ENCODE measurements at regions not wholly inside any gene's neighbourhood (a gene's known extent, or its start where the extent isn't known, plus 50 kb on each side); places are given as distances from the start of the nearest gene placed in this dataset.

DNA sequence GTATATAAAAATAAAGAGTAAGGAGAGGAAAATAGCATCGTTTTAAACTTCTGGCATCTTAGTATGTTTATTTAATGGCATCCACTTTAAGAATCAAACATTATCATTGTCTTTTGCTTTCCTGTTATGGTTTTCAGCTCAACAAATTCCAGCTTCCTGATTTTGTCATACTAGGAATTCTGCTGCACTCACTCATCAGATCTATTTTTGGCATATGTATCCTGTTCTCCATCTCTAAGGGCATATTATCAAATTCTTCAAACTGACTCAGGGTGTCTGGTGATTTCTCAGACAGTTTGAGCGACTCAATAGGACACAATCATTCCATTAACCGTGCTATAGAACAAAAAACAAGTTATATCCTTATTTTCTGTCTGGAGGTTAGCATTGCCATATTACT, 248.5 kb upstream of the DIAPH2 start:
- TF ChIP-seq EZH2 (IDR thresholded peaks at IDR 0.05; ENCODE audit: insufficient read depth, low read length): no peak
- TF ChIP-seq, protein P1, sequence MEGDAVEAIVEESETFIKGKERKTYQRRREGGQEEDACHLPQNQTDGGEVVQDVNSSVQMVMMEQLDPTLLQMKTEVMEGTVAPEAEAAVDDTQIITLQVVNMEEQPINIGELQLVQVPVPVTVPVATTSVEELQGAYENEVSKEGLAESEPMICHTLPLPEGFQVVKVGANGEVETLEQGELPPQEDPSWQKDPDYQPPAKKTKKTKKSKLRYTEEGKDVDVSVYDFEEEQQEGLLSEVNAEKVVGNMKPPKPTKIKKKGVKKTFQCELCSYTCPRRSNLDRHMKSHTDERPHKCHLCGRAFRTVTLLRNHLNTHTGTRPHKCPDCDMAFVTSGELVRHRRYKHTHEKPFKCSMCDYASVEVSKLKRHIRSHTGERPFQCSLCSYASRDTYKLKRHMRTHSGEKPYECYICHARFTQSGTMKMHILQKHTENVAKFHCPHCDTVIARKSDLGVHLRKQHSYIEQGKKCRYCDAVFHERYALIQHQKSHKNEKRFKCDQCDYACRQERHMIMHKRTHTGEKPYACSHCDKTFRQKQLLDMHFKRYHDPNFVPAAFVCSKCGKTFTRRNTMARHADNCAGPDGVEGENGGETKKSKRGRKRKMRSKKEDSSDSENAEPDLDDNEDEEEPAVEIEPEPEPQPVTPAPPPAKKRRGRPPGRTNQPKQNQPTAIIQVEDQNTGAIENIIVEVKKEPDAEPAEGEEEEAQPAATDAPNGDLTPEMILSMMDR (IDR thresholded peaks at IDR 0.05; ENCODE audit: insufficient read depth, low read depth, low read length): no peak

Measured in astrocyte (in vitro differentiated cells and primary cell).